Astrocyte (in vitro differentiated cells and primary cell): ENCODE measurements at regions not wholly inside any gene's neighbourhood (a gene's known extent, or its start where the extent isn't known, plus 50 kb on each side); places are given as distances from the start of the nearest gene placed in this dataset.

Experiments
- DNase-seq: peaks from one replicate; pipeline ENCODE4 v3.0.0-alpha.2; 2010; ENCODE audit warnings: low read depth
- FAIRE-seq: peaks from 2 replicates; lab custom pipeline; 2011; peaks lifted over from hg19 to GRCh38; lab: Jason Lieb, UNC
- H2AFZ ChIP-seq: 2 replicates; pipeline ENCODE4 v1.6.0; 2012; ENCODE audit warnings: low read depth, low read length, inconsistent platforms
- H3K27ac ChIP-seq: 2 replicates; pipeline ENCODE4 v1.5.1; 2011; ENCODE audit warnings: low read depth, low read length, inconsistent platforms
- H3K27me3 ChIP-seq: 2 replicates; pipeline ENCODE4 v1.6.0; 2011; ENCODE audit warnings: low read length, inconsistent platforms; ENCODE audit not compliant: insufficient read depth
- H3K36me3 ChIP-seq: 2 replicates; pipeline ENCODE4 v1.5.1; 2011; ENCODE audit warnings: low read length, inconsistent platforms; ENCODE audit not compliant: insufficient read depth
- H3K4me1 ChIP-seq: 2 replicates; pipeline ENCODE4 v1.5.1; 2011; ENCODE audit warnings: low read length, inconsistent platforms; ENCODE audit not compliant: insufficient read depth
- H3K4me2 ChIP-seq: 2 replicates; pipeline ENCODE4 v1.6.0; 2012; ENCODE audit warnings: low read length, inconsistent platforms
- H3K4me3 ChIP-seq: 2 replicates; pipeline ENCODE4 v1.5.1; 2011; ENCODE audit warnings: low read depth, mild to moderate bottlenecking, low read length, inconsistent platforms; ENCODE audit not compliant: insufficient read depth
- H3K79me2 ChIP-seq: 2 replicates; pipeline ENCODE4 v1.6.0; 2012; ENCODE audit warnings: mild to moderate bottlenecking, low read length, inconsistent platforms; ENCODE audit not compliant: insufficient read depth
- H3K9ac ChIP-seq: 2 replicates; pipeline ENCODE4 v1.6.0; 2012; ENCODE audit warnings: mild to moderate bottlenecking, low read length, inconsistent platforms
- H3K9me3 ChIP-seq: 2 replicates; pipeline ENCODE4 v1.5.1; 2012; ENCODE audit warnings: low read depth, mild to moderate bottlenecking, low read length, inconsistent platforms; ENCODE audit not compliant: insufficient read depth
- H4K20me1 ChIP-seq: 2 replicates; pipeline ENCODE4 v1.6.0; 2012; ENCODE audit warnings: low read length, inconsistent platforms; ENCODE audit not compliant: insufficient read depth
- H3K27ac Mint-ChIP-seq: one replicate; pipeline ENCODE4 v1.8.0; 2021; ENCODE audit warnings: mild to moderate bottlenecking, mixed read lengths; ENCODE audit not compliant: unreplicated experiment
- H3K27me3 Mint-ChIP-seq: one replicate; pipeline ENCODE4 v1.8.0; 2021; ENCODE audit warnings: low read depth, mixed read lengths; ENCODE audit not compliant: unreplicated experiment
- H3K36me3 Mint-ChIP-seq: one replicate; pipeline ENCODE4 v1.8.0; 2021; ENCODE audit warnings: low read depth, mixed read lengths; ENCODE audit not compliant: unreplicated experiment
- H3K4me1 Mint-ChIP-seq: one replicate; pipeline ENCODE4 v1.8.0; 2021; ENCODE audit warnings: low read depth, mixed read lengths; ENCODE audit not compliant: unreplicated experiment
- H3K4me3 Mint-ChIP-seq: one replicate; pipeline ENCODE4 v1.8.0; 2021; ENCODE audit warnings: mild to moderate bottlenecking, moderate library complexity, mixed read lengths; ENCODE audit not compliant: unreplicated experiment
- H3K9me3 Mint-ChIP-seq: one replicate; pipeline ENCODE4 v1.8.0; 2021; ENCODE audit warnings: mild to moderate bottlenecking, mixed read lengths; ENCODE audit not compliant: unreplicated experiment
- CTCF ChIP-seq: IDR thresholded peaks from 2 replicates; pipeline ENCODE4 v1.5.1; 2011; ENCODE audit warnings: low read depth, mild to moderate bottlenecking, inconsistent platforms, low read length, moderate library complexity; ENCODE audit not compliant: insufficient read depth
- EZH2 ChIP-seq: IDR thresholded peaks from 2 replicates; pipeline ENCODE4 v1.6.1; 2012; ENCODE audit warnings: mild to moderate bottlenecking, low read length, inconsistent platforms; ENCODE audit not compliant: insufficient read depth

GRCh38 chr7:159215076-159215475 lies 70.4 kb upstream of the VIPR2 start:
- Histone ChIP-seq H3K4me1 (no peaks in the 10 kb centered on the region), H3K4me2 (no peak overlapping the region), H3K9ac (no peak overlapping the region), H3K79me2 (no peaks in the 10 kb centered on the region), H2AFZ (no peak overlapping the region), H4K20me1 (no peaks in the 10 kb centered on the region), H3K27ac (no peak overlapping the region), H3K27me3 (no peaks in the 10 kb centered on the region), H3K36me3 (no peaks in the 10 kb centered on the region), H3K9me3 (no peaks in the 10 kb centered on the region), H3K4me3 (no peak overlapping the region)
- no peak overlapping the region for H3K27ac Mint-ChIP-seq
- H3K36me3 Mint-ChIP-seq: no peaks in the 10 kb centered on the region
- H3K9me3 Mint-ChIP-seq: peaks cover 5% of the 10 kb centered on the region
- DNase-seq (no peak), FAIRE-seq (no peak)
- H3K4me3 Mint-ChIP-seq: no peak overlapping the region
- H3K27me3 Mint-ChIP-seq: no peaks in the 10 kb centered on the region
- TF ChIP-seq EZH2: no peak
- TF ChIP-seq CTCF: no peak
- peaks cover 5% of the 10 kb centered on the region for H3K4me1 Mint-ChIP-seq

GRCh38 chr7:159213253-159213652 lies 68.6 kb upstream of the VIPR2 start:
- no peaks in the 10 kb centered on the region for H3K36me3 ChIP-seq
- no peaks in the 10 kb centered on the region for H3K27me3 Mint-ChIP-seq
- H3K4me2 ChIP-seq: no peak overlapping the region
- TF ChIP-seq CTCF (no peak), EZH2 (no peak)
- no peak overlapping the region for H3K4me3 Mint-ChIP-seq
- no peaks in the 10 kb centered on the region for H3K4me1 ChIP-seq
- H3K27ac Mint-ChIP-seq: no peak overlapping the region
- H4K20me1 ChIP-seq: no peaks in the 10 kb centered on the region
- no peak overlapping the region for H2AFZ ChIP-seq
- no peak overlapping the region for H3K9ac ChIP-seq
- H3K36me3 Mint-ChIP-seq: no peaks in the 10 kb centered on the region
- no peak overlapping the region for H3K27ac ChIP-seq
- peaks cover 5% of the 10 kb centered on the region for H3K4me1 Mint-ChIP-seq
- peaks cover 5% of the 10 kb centered on the region for H3K9me3 Mint-ChIP-seq
- DNase-seq (no peak), FAIRE-seq (no peak)
- no peaks in the 10 kb centered on the region for H3K27me3 ChIP-seq
- H3K9me3 ChIP-seq: peaks cover 6% of the 10 kb centered on the region
- no peaks in the 10 kb centered on the region for H3K79me2 ChIP-seq
- H3K4me3 ChIP-seq: no peak overlapping the region

- H3K4me2 ChIP-seq: no peak overlapping the region
- no peak overlapping the region for H3K9ac ChIP-seq
- no peak overlapping the region for H3K27ac Mint-ChIP-seq
- no peaks in the 10 kb centered on the region for H3K79me2 ChIP-seq
- no peaks in the 10 kb centered on the region for H3K4me1 ChIP-seq
- H3K9me3 Mint-ChIP-seq: peaks cover 5% of the 10 kb centered on the region
- no peak for TF ChIP-seq EZH2
- no peak for TF ChIP-seq CTCF
- no peak overlapping the region for H3K27ac ChIP-seq
- H3K27me3 ChIP-seq: no peaks in the 10 kb centered on the region
- no peaks in the 10 kb centered on the region for H3K36me3 Mint-ChIP-seq
- H3K4me3 ChIP-seq: no peak overlapping the region
- no peaks in the 10 kb centered on the region for H3K27me3 Mint-ChIP-seq
- DNase-seq (no peak), FAIRE-seq (no peak)
- no peak overlapping the region for H3K4me3 Mint-ChIP-seq
- H2AFZ ChIP-seq: no peak overlapping the region
- H3K36me3 ChIP-seq: no peaks in the 10 kb centered on the region
- peaks cover 6% of the 10 kb centered on the region for H3K9me3 ChIP-seq
- H3K4me1 Mint-ChIP-seq: no peaks in the 10 kb centered on the region
- no peaks in the 10 kb centered on the region for H4K20me1 ChIP-seq
Observed at GRCh38 chr7:159212226-159212625, 67.6 kb upstream of the VIPR2 start.
